BJ (cell line): ENCODE measurements at regions not wholly inside any gene's neighbourhood (a gene's known extent, or its start where the extent isn't known, plus 50 kb on each side); places are given as distances from the start of the nearest gene placed in this dataset.

Experiments
- CTCF ChIA-PET: fragments of 350-600 bp; formaldehyde crosslinking; extraction: SDS; loops from one replicate; lab custom pipeline; 2021; ENCODE audit warnings: antibody characterized with exemption, inconsistent platforms; lab: Yijun Ruan, JAX
- POLR2A ChIA-PET: fragments of 300-600 bp; sonication (Branson Sonifier 250); formaldehyde crosslinking; extraction: SDS; loops from one replicate; lab custom pipeline; 2021; ENCODE audit warnings: antibody characterized with exemption; lab: Charles Lee
- DNase-seq: peaks from one replicate; pipeline ENCODE4 v3.0.0-alpha.2; 2011; ENCODE audit warnings: low read depth
- H3K27me3 ChIP-seq: 2 replicates; pipeline ENCODE4 v1.6.0; 2011; ENCODE audit warnings: low read length; ENCODE audit not compliant: control insufficient read depth, insufficient read depth
- H3K36me3 ChIP-seq: 2 replicates; pipeline ENCODE4 v1.5.1; 2011; ENCODE audit warnings: low read length; ENCODE audit not compliant: control insufficient read depth, insufficient read depth
- H3K4me3 ChIP-seq: 2 replicates; pipeline ENCODE4 v1.5.1; 2011; ENCODE audit warnings: low read depth, mild to moderate bottlenecking, control low read depth, low read length
- CTCF ChIP-seq: IDR thresholded peaks from 2 replicates; pipeline ENCODE4 v1.5.1; 2011; ENCODE audit warnings: low read depth, mild to moderate bottlenecking, control low read depth, inconsistent platforms, low read length, moderate library complexity; ENCODE audit not compliant: insufficient read depth

- no peak for TF ChIP-seq CTCF
- CTCF ChIA-PET, result no interaction called here
Measured at GRCh38 chr3:72085036-72085435, 300.1 kb upstream of the PROK2 start.

GRCh38 chr3:72082776-72083462 is 298.0 kb upstream of the PROK2 start:
- CTCF ChIA-PET, result no interaction called here

More at GRCh38 chr3:72085036-72085435, 300.1 kb upstream of the PROK2 start:
- H3K27me3 ChIP-seq, result peaks cover 2% of the 10 kb centered on the region; the same call in 1 of the 2 replicates
- POLR2A ChIA-PET, result no interaction called here
- no peaks in the 10 kb centered on the region for H3K36me3 ChIP-seq
- no peak overlapping the region for H3K4me3 ChIP-seq
- DNase-seq, result no peak

GRCh38 chr3:72082186-72082715 is 297.3 kb upstream of the PROK2 start:
- ChIA-PET POLR2A (no interaction called here), CTCF (interaction anchor here (1.3 kb wide), 1 partner anchor 26 kb away, joined by 3 read pairs; no protein-coding TSS in a partner anchor)
- peaks cover 2% of the 10 kb centered on the region; the same call in 1 of the 2 replicates for H3K27me3 ChIP-seq
- no peak overlapping the region for H3K4me3 ChIP-seq
- no peaks in the 10 kb centered on the region for H3K36me3 ChIP-seq
- no peak for DNase-seq
- no peak for TF ChIP-seq CTCF

More at GRCh38 chr3:72082776-72083462, 298.0 kb upstream of the PROK2 start:
- H3K4me3 ChIP-seq, result no peak overlapping the region
- H3K36me3 ChIP-seq, result no peaks in the 10 kb centered on the region
- POLR2A ChIA-PET, result no interaction called here
- no peak for TF ChIP-seq CTCF
- no peak for DNase-seq
- peaks cover 2% of the 10 kb centered on the region; the same call in 1 of the 2 replicates for H3K27me3 ChIP-seq

- Histone ChIP-seq H3K4me3 (no peak overlapping the region), H3K27me3 (peaks cover 2% of the 10 kb centered on the region; the same call in 1 of the 2 replicates), H3K36me3 (no peaks in the 10 kb centered on the region)
- TF ChIP-seq CTCF, result no peak
- POLR2A ChIA-PET, result no interaction called here
- DNase-seq, result no peak
- CTCF ChIA-PET, result interaction anchor here (1.3 kb wide), 1 partner anchor 25 kb away, joined by 3 read pairs; no protein-coding TSS in a partner anchor
Measured at GRCh38 chr3:72081471-72082185, 296.7 kb upstream of the PROK2 start.

- TF ChIP-seq CTCF, result no peak
- ChIA-PET POLR2A (no interaction called here), CTCF (no interaction called here)
- H3K4me3 ChIP-seq, result no peak overlapping the region
- no peak for DNase-seq
- peaks cover 2% of the 10 kb centered on the region; the same call in 1 of the 2 replicates for H3K27me3 ChIP-seq
- no peaks in the 10 kb centered on the region for H3K36me3 ChIP-seq
Measured at GRCh38 chr3:72080800-72081199, 295.9 kb upstream of the PROK2 start.
